Right renal pelvis (tissue), 4 donors: ENCODE measurements at regions not wholly inside any gene's neighbourhood (a gene's known extent, or its start where the extent isn't known, plus 50 kb on each side); places are given as distances from the start of the nearest gene placed in this dataset.

Experiments used
- DNase-seq, 4 donors: peaks; one replicate each; pipeline ENCODE4 v3.0.0-alpha.2; 2013; ENCODE audit warnings: low read depth in 4 of 4, low spot score in 3 of 4, missing footprints in 1 of 4

DNA sequence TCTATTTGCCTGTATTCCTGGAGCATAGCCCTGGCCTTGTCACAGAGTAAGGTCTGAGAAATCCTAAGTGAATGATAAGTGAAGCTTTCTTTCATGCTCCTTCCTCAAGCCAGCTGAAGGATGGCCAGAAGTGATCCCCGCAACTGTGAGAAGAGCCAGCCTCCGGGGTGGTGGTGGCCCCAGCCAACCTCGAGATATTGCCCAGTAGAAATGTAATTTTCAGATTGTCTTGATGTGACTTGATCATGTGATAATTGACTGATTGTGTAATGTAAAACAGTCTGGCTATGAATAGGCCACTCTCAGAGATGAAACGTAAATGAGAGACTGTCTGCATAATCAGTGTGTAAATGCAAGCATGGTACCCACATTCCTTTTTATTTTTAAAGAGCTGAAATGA is 242.4 kb upstream of the CAMK1G start:
- no peak for DNase-seq

DNA sequence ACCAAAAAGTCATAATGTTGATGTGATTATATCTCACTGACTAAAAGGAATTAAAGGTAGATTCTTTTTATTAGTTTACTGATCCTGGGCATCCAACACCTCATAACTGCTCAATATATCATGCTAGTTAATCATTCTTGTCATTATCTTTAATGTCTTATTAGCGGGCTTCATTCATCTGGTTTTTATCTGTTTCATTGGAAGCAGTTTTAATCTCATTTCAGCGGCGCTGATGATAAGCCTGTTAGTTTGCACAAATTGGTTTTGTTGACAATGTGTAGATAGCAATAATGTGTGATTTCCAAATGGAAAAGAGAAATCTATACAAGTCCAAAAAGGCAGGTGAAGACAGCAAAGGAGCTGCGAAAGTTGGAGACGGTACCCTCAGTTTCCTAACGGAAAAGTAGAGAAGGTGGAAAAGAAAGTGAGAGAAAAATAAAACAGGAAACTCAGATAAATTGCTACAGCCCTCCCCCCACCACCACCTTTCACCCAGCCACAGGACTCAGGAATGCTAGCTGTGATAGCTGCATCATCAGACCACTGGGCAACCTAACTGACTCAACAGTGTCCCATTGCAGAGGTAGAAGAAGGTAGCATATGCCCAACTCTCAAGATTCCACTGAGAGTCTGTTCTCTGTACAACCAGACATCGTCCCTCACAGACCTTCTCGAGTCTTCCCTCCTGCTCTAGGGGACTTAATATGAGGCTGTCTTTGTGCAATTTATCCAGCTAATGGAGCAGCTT is 241.7 kb upstream of the CAMK1G start:
- no peak for DNase-seq

DNA sequence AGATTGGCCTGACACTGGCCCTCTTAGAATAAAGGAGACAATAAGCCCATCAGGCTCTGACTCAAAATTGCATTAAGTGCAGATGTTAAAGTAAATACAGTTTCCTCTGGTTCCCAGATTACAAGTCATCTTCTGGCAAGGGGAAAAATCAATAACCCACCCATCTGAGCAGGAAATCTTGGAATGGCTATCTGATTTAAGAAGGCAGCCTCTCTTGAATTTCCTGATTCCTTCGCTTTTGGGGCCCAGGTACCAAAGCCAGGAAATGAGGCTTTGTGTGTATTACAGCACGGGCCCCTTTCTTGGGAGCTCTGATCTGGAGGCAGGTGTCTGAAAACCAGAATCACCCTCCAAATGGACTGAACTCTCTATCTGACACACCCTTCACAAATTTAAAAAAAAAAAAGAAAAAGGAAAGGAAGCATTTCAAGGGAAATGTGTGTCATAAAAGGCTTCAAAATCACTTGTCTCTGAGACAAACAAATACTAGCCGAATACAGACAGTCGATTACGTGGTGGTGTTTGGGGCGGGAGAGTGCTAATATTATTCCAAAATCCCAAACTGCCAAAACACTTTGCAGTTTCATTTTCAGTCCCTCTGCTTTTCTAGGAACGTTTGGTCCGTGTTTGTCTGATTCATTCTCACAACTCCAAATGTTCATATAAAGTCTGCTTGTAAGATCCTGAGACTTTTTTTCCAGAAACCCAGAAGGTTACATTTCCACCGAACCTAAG is 240.9 kb upstream of the CAMK1G start:
- DNase-seq = no peak

DNA sequence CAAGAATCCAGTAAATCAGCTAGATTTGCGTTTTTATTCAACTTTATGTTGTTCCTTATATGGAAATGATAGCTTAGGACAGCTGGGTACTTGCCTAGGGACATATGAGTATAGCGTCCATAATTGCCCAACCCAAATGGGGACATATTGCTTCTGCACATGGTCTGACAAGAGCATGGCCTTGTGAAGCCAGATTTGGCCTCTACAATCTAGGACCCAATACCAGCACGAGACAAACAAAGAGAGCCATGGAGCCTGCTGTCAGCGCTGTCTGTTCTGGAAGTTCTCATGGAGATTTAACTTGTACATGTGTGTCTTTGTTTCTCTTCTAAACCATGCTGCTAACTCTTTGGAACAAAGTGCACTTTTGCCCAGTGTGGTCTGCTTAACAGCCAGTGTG is 240.0 kb upstream of the CAMK1G start:
- DNase-seq = no peak

GRCh38 chr1:209344156-209344555 is 239.4 kb upstream of the CAMK1G start:
- DNase-seq = no peak

GRCh38 chr1:209349363-209350308 is 233.9 kb upstream of the CAMK1G start:
- peak in 1 of 4 donors; percentile 33 for DNase-seq

DNA sequence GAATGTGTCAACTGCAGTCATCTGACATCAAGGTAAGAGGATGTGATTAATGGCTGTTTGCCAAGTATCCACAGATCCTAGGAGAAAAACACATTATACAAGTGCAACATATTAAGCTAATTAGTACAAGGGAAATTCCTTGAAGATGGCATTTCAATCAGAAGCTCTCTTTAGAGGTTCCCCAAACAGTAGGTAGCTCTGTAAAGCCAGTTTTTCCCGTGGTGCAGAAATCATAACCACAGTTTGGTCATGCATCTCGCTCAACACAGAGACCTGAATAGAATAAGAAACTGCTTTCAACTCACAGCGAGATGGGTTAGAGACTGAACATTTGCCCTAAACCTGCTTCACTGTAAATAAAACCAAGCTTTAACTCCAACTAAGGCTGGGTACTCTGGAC is 230.5 kb upstream of the CAMK1G start:
- no peak for DNase-seq

DNA sequence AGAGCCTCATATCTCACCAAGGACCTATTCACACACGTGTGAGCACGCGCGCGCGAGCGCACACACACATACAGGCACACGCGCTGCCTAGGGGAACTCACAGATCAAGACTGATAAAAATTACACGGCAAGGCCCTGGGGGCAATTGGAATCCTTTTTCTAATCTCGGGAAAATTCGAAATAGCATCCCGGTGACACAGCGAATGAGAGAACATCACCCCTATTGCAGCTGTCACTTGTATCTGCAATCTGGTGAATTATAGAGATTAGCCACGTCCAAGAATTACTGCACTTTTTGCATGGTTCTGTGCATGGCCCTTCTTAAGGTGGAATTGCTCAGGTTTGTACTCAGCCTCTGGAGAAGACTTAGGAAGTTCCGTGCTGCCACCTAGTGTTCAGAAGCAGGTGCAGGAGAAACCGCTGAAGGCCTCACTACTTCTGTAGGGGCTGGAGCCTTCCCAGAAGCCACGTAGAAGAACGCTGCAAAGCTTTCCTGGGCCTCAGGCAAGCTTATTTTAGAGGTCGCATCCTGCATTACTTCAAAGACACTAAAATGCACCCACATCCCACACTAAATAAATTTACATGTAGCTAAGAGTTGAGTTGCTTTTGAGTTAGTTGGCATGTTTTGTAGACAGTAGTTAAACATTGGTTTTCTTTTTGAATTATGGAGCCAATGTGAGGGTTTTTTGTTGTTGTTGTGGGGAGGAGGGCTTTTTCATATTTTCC is 229.2 kb upstream of the CAMK1G start:
- DNase-seq = peak; percentile 81 to 89 (median 84)

- DNase-seq = no peak
Measured at GRCh38 chr1:209354840-209355165, 228.7 kb upstream of the CAMK1G start.

- no peak for DNase-seq
Measured at GRCh38 chr1:209355415-209355814, 228.1 kb upstream of the CAMK1G start.

- no peak for DNase-seq
Measured at GRCh38 chr1:209356976-209357377, 226.5 kb upstream of the CAMK1G start.

DNA sequence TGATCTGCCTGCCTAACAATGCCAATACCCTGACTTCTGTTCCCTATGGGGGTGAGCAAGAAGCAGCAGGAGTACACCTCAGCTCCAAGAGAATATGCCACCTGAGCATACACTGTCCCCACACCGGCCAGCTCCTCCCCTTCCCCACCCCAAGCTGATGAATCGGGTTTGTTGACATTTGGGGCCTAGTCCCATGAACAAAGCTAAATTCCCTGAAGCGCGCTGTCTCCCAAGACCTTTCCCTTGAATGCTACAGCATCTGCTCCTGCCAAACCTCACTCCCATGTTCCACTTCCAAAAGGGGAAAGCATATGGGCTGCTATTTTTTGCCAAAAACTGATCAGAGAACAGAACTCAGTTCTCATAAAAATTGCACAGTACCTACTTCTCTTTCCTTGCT is 220.4 kb upstream of the CAMK1G start:
- DNase-seq = no peak

DNA sequence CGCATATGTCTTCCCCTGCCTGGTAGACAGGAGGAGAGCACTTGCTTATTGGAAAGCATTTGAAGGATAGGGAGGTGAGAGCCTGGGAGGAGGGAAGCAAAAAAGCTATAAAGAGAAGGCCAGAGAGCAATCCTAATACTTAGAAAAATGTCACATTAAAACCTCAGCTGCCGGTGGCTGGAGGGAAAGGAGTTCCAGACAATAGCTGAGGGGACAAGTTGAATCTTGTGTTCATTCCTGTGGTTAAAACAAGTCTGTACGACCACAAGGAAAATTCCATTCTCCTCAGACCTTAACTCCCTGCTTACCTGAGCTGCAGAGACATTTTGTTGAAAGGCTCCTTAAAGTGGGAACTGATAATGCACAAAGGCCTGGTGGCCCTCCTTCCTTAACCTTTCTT is 218.8 kb upstream of the CAMK1G start:
- no peak for DNase-seq

DNA sequence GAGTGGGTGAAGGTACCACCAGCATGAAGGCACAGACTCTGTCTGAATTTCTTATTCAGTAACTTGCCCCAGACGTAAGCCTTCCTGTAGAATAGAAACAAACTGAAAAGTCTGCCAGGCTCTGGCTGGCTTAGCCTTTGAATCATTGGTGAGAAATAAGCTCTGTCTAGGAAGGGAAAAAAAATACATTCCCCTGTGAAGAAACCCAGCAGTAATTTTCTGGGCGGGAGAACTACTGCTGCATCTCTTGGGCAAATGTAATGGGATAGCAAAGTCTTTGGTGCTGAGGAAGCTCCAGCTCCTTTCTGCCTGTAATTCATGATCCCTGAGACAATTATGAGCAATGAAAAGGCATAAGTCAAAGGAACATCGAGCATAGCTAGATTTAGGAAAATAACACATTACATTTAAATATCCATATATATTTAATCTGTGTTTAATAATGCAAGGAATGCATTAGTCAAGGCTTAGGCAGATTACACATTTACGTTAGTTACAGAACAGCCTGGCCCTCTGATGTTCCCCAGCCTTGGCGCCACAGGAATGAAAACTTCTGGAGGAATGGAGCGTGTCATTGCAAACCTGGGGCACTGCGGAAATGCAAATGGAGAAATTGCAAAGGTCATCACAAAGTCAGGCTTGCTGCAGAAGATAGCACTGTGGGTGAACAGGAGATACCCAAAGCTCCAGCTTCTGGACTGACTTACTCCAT is 216.3 kb upstream of the CAMK1G start:
- no peak for DNase-seq

- peak in 1 of 4 donors; percentile 29 for DNase-seq
Measured at GRCh38 chr1:209368864-209369598, 214.5 kb upstream of the CAMK1G start.

DNA sequence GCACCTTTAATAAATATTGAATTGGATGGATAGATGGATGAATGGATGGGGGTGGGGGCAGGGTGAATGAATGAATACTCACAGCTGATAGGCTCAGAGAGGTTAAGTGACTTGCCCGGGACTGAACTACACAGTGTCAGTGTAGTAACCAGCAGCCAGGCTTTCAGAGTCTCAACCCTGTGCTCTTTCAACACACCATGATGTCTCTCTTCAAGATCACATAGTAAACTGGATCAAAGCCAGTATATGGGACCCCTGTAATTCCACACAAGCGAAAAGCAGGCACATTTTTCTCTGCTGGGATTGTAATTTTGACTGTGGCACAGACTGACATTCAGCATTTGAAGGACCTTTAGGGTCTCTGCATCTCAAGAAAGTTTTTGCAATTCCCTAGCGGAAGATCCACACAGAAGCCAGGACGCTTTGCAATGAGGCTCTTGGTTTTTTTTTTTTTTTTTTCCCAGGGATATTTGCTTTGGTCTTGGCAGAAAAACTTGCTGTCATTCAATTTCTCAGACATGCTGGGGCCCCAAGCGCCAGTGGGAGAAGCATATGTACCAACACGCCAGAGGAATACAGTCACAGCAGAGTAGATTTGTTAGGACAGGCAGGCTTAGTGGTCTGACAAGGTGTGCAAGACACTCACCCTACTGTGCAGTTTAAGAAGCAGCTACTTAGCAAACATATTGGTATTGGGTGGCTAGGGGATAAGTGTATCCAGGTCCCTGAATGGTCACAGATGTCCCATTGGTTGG is 213.1 kb upstream of the CAMK1G start:
- DNase-seq = no peak

DNA sequence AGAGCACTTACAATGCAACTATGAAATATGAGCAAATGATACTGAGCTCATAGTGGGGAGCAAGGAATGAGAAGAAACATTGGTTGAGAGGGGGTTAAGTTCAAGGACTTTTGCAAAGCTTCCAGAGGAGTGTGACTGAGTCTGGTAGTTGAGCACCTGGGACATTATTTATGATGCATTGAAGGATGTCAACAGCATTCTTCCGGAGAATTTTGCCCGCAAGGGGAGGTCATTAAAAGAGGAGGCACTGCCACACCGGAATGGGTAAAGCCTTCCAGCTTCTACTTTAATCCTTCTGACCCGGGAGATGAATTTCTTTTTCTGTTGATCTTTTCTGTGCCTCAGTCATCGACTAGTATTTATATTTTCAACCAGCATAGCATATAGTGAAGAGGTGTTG is 208.4 kb upstream of the CAMK1G start:
- DNase-seq = no peak

- DNase-seq = no peak
Measured at GRCh38 chr1:209375671-209376365, 207.7 kb upstream of the CAMK1G start.
